Panc1 (cell line): ENCODE measurements at regions not wholly inside any gene's neighbourhood (a gene's known extent, or its start where the extent isn't known, plus 50 kb on each side); places are given as distances from the start of the nearest gene placed in this dataset.

Source experiments
- ATAC-seq: fragments of 200-7000 bp; cut with Tn5 transposase; 2 replicates; pipeline ENCODE4 v1.9.1; 2020; ENCODE audit warnings: mild to moderate bottlenecking, moderate library complexity
- BruUV-seq: library from RNA; stranded (reverse); fragments of 400-500 nt; replicated peaks from 2 replicates; lab custom pipeline; 2021; lab: Mats Ljungman, UMichigan
- CTCF ChIA-PET: fragments of 300-600 bp; sonication (Branson Sonifier 250); formaldehyde crosslinking; loops from one replicate; lab custom pipeline; 2022; ENCODE audit warnings: antibody characterized with exemption; lab: Charles Lee
- POLR2A ChIA-PET: fragments of 300-600 bp; sonication (Branson Sonifier 250); formaldehyde crosslinking; loops from one replicate; lab custom pipeline; 2022; ENCODE audit warnings: antibody characterized with exemption; lab: Charles Lee
- DNase-seq: peaks from one replicate; pipeline ENCODE4 v3.0.0-alpha.2; 2010; ENCODE audit warnings: low read depth, low spot score
- H3K27ac ChIP-seq: 2 replicates; pipeline ENCODE4 v1.5.1; 2011; ENCODE audit warnings: mild to moderate bottlenecking, low read length, inconsistent platforms
- H3K27me3 ChIP-seq: fragments of 200-500 bp; sonication (Bioruptor generic); 2 replicates; pipeline ENCODE4 v1.6.0; 2014; ENCODE audit warnings: low read length, inconsistent platforms; ENCODE audit not compliant: control insufficient read depth, insufficient read depth
- H3K36me3 ChIP-seq: fragments of 200-500 bp; sonication (Bioruptor generic); 2 replicates; pipeline ENCODE4 v1.5.1; 2014; ENCODE audit warnings: inconsistent platforms, mild to moderate bottlenecking, low read length, moderate library complexity; ENCODE audit not compliant: control insufficient read depth, insufficient read depth
- H3K4me1 ChIP-seq: 2 replicates; pipeline ENCODE4 v1.5.1; 2011; ENCODE audit warnings: inconsistent platforms, mild to moderate bottlenecking, low read length, moderate library complexity; ENCODE audit not compliant: control insufficient read depth, insufficient read depth
- H3K4me3 ChIP-seq, 2 experiments: 2 replicates each; pipeline ENCODE4 v1.5.1; 2011 to 2012; ENCODE audit warnings: low read depth in 2 of 2, low read length in 2 of 2, mild to moderate bottlenecking in 2 of 2, inconsistent platforms in 1 of 2, moderate library complexity in 1 of 2
- H3K9me3 ChIP-seq: fragments of 200-500 bp; sonication (Bioruptor generic); 2 replicates; pipeline ENCODE4 v1.5.1; 2014; ENCODE audit warnings: low read depth, mild to moderate bottlenecking, inconsistent platforms, low read length, moderate library complexity; ENCODE audit not compliant: control insufficient read depth, insufficient read depth
- CTCF ChIP-seq: fragments of 450-650 bp; IDR thresholded peaks from 2 replicates; pipeline ENCODE4 v1.5.1; 2017; ENCODE audit warnings: mild to moderate bottlenecking
- POLR2AphosphoS5 ChIP-seq: IDR thresholded peaks from 2 replicates; pipeline ENCODE4 v1.6.1; 2012; ENCODE audit warnings: mild to moderate bottlenecking, low read depth, low read length, moderate library complexity
- REST ChIP-seq, 2 experiments: IDR thresholded peaks; 2 replicates each; pipeline ENCODE4 v1.6.1; 2011 to 2012; ENCODE audit warnings: low read depth in 2 of 2, control low read depth in 1 of 2, low read length in 1 of 2, mild to moderate bottlenecking in 1 of 2, moderate library complexity in 1 of 2; ENCODE audit not compliant: insufficient read depth in 1 of 2
- SIN3A ChIP-seq: IDR thresholded peaks from 2 replicates; pipeline ENCODE4 v1.6.1; 2012; ENCODE audit warnings: low read depth, mild to moderate bottlenecking, low read length, moderate library complexity, borderline replicate concordance; ENCODE audit not compliant: insufficient read depth
- TCF7L2 ChIP-seq: IDR thresholded peaks from 2 replicates; pipeline ENCODE4 v1.6.1; 2011; ENCODE audit warnings: mild to moderate bottlenecking, low read depth, low read length, inconsistent platforms
- in situ Hi-C: cut with HindIII; loops from 2 replicates; pipeline ENCODE4 v1.10.0; 2016; ENCODE audit warnings: low sequenced_read_pairs, low pct_unique_long_range_greater_than_20kb
- intact Hi-C: fragments of 100-400 bp; cut with micrococcal nuclease; formaldehyde crosslinking; loops from one replicate; pipeline ENCODE4 v1.10.0; 2022; ENCODE audit not compliant: unreplicated experiment

- CTCF ChIA-PET: no interaction called here
- no TSS peak for BruUV-seq
These were observed 833.1 kb downstream of the VRK1 start for GRCh38 chr14:97630249-97630648.

GRCh38 chr14:97633131-97633738 lies 836.1 kb downstream of the VRK1 start:
- intact Hi-C loops (no loop called here), in situ Hi-C loops (no loop called here)
- Histone ChIP-seq H3K27me3 (no peaks in the 10 kb centered on the region), H3K27ac (no peak overlapping the region), H3K36me3 (no peaks in the 10 kb centered on the region), H3K4me1 (no peaks in the 10 kb centered on the region), H3K4me3 (no peak overlapping the region), H3K9me3 (no peaks in the 10 kb centered on the region)
- ATAC-seq (no peak), DNase-seq (no peak)
- CTCF ChIA-PET: no interaction called here
- POLR2A ChIA-PET: no interaction called here
- no peak for TF ChIP-seq TCF7L2
- TF ChIP-seq REST (IDR thresholded peaks at IDR 0.05; ENCODE audit: insufficient read depth in 1 of 2, low read depth in 2 of 2, low read length in 1 of 2): no peak
- TF ChIP-seq POLR2AphosphoS5: no peak
- no peak for TF ChIP-seq CTCF
- no peak for TF ChIP-seq SIN3A
- no TSS peak for BruUV-seq

More at GRCh38 chr14:97630249-97630648, 833.1 kb downstream of the VRK1 start:
- ATAC-seq (no peak), DNase-seq (no peak)
- no peak overlapping the region for H3K27ac ChIP-seq
- H3K9me3 ChIP-seq: no peaks in the 10 kb centered on the region
- no peaks in the 10 kb centered on the region for H3K27me3 ChIP-seq
- no peaks in the 10 kb centered on the region for H3K36me3 ChIP-seq
- H3K4me1 ChIP-seq: no peaks in the 10 kb centered on the region
- intact Hi-C loops: no loop called here
- in situ Hi-C loops: no loop called here
- H3K4me3 ChIP-seq: no peak overlapping the region
- POLR2A ChIA-PET: no interaction called here
- no peak for TF ChIP-seq CTCF
- TF ChIP-seq POLR2AphosphoS5: no peak
- TF ChIP-seq REST (IDR thresholded peaks at IDR 0.05; ENCODE audit: insufficient read depth in 1 of 2, low read depth in 2 of 2, low read length in 1 of 2): no peak
- no peak for TF ChIP-seq SIN3A
- no peak for TF ChIP-seq TCF7L2
